Activated CD8-positive, alpha-beta memory T cell treated with anti-CD3 and anti-CD28 coated beads, Interleukin-2, amount 50 U/mL, for 24 hours (primary cell): ENCODE measurements at regions not wholly inside any gene's neighbourhood (a gene's known extent, or its start where the extent isn't known, plus 50 kb on each side); places are given as distances from the start of the nearest gene placed in this dataset.
"Not testable (repeated sequence)": the region's sequence is repeated elsewhere in the genome, so short reads cannot be mapped to it uniquely, and the experiment has no call there.

Source experiments
- DNase-seq: peaks from one replicate; pipeline ENCODE4 v3.0.0-alpha.2; 2020; ENCODE audit errors: extremely low read depth

GRCh38 chr7:94174956-94175355 lies 170.8 kb upstream of the BET1 start:
- DNase-seq: no peak

GRCh38 chr7:94176694-94177200 lies 172.6 kb upstream of the BET1 start:
- DNase-seq: no peak

- DNase-seq: no peak
These were observed 173.3 kb upstream of the BET1 start for GRCh38 chr7:94177441-94177840.

- DNase-seq: no peak
These were observed 174.1 kb upstream of the BET1 start for GRCh38 chr7:94178230-94178629.

GRCh38 chr7:94179466-94179865 lies 175.3 kb upstream of the BET1 start:
- no peak for DNase-seq

GRCh38 chr7:94182066-94182465 lies 177.9 kb upstream of the BET1 start:
- no peak for DNase-seq

- DNase-seq: no peak
These were observed 178.6 kb upstream of the BET1 start for GRCh38 chr7:94182721-94183120.

- DNase-seq: no peak
These were observed 179.2 kb upstream of the BET1 start for GRCh38 chr7:94183289-94183749.

GRCh38 chr7:94183891-94184290 lies 179.7 kb upstream of the BET1 start:
- DNase-seq: no peak

GRCh38 chr7:94188350-94188749 lies 184.2 kb upstream of the BET1 start:
- DNase-seq: no peak

- no peak for DNase-seq
These were observed 186.5 kb upstream of the BET1 start for GRCh38 chr7:94190599-94191061.

- DNase-seq: not testable (repeated sequence)
These were observed 190.3 kb upstream of the BET1 start for GRCh38 chr7:94194426-94194825.

GRCh38 chr7:94195201-94195600 lies 191.0 kb upstream of the BET1 start:
- no peak for DNase-seq

- DNase-seq: no peak
These were observed 191.7 kb upstream of the BET1 start for GRCh38 chr7:94195813-94196212.

- DNase-seq: no peak
These were observed 189.2 kb upstream of the COL1A2 start for GRCh38 chr7:94205529-94205928.

GRCh38 chr7:94206295-94206694 lies 188.4 kb upstream of the COL1A2 start:
- no peak for DNase-seq

GRCh38 chr7:94212160-94212559 lies 182.5 kb upstream of the COL1A2 start:
- no peak for DNase-seq

- no peak for DNase-seq
These were observed 177.7 kb upstream of the COL1A2 start for GRCh38 chr7:94216944-94217461.

- DNase-seq: no peak
These were observed 176.9 kb upstream of the COL1A2 start for GRCh38 chr7:94217766-94218165.

GRCh38 chr7:94222516-94222915 lies 172.2 kb upstream of the COL1A2 start:
- DNase-seq: no peak

GRCh38 chr7:94223375-94224084 lies 171.2 kb upstream of the COL1A2 start:
- no peak for DNase-seq

- no peak for DNase-seq
These were observed 166.5 kb upstream of the COL1A2 start for GRCh38 chr7:94228223-94228622.

GRCh38 chr7:94228678-94229077 lies 166.0 kb upstream of the COL1A2 start:
- no peak for DNase-seq
